ENCODE measurements at regions not wholly inside any gene's neighbourhood (a gene's known extent, or its start where the extent isn't known, plus 50 kb on each side); places are given as distances from the start of the nearest gene placed in this dataset.
"Not testable (repeated sequence)": the region's sequence is repeated elsewhere in the genome, so short reads cannot be mapped to it uniquely, and the experiment has no call there.

- Mint-ChIP-seq H3K4me3 (no peak overlapping the region), H3K4me1 (peaks cover 3% of the 10 kb centered on the region), H3K27ac (no peak overlapping the region), H3K9me3 (peaks cover 17% of the 10 kb centered on the region), H3K27me3 (ENCODE audit: insufficient read depth) (peaks cover 33% of the 10 kb centered on the region), H3K36me3 (ENCODE audit: low read depth) (no peaks in the 10 kb centered on the region)
- H3K4me1 ChIP-seq (ENCODE audit: control insufficient read depth, insufficient read depth, low read length) = no peaks in the 10 kb centered on the region
- no peaks in the 10 kb centered on the region for H3K36me3 ChIP-seq (ENCODE audit: control insufficient read depth, insufficient read depth, low read length)
- WGBS, 2 experiments (ENCODE audit: insufficient coverage in 1 of 2, insufficient read length in 1 of 2) = 76 to 89% methylated on average over 4 to 7 of the region's 7 CpGs
- H3K27ac ChIP-seq (ENCODE audit: low read depth, low read length) = no peak overlapping the region
- TF ChIP-seq CTCF (conservative IDR thresholded peaks at IDR 0.05) = no peak
- no peak overlapping the region for H3K4me3 ChIP-seq (ENCODE audit: low read length)
- no peak overlapping the region for H3K9ac ChIP-seq (ENCODE audit: extremely low read depth, low read length, poor library complexity, severe bottlenecking)
- H3K27me3 ChIP-seq (ENCODE audit: control insufficient read depth, insufficient read depth, low read length, poor library complexity, severe bottlenecking) = no peaks in the 10 kb centered on the region
- no peak for DNase-seq
- no peaks in the 10 kb centered on the region for H3K9me3 ChIP-seq (ENCODE audit: control insufficient read depth, low read length)
Observed at GRCh38 chr12:113533842-113534375, 62.2 kb upstream of the LHX5 start.

- Mint-ChIP-seq H3K36me3 (ENCODE audit: low read depth) (no peaks in the 10 kb centered on the region), H3K27ac (no peak overlapping the region), H3K4me1 (peaks cover 5% of the 10 kb centered on the region), H3K4me3 (no peak overlapping the region), H3K9me3 (peaks cover 11% of the 10 kb centered on the region), H3K27me3 (ENCODE audit: insufficient read depth) (peaks cover 27% of the 10 kb centered on the region)
- Histone ChIP-seq H3K4me3 (ENCODE audit: low read length) (no peak overlapping the region), H3K4me1 (ENCODE audit: control insufficient read depth, insufficient read depth, low read length) (no peaks in the 10 kb centered on the region), H3K27me3 (ENCODE audit: control insufficient read depth, insufficient read depth, low read length, poor library complexity, severe bottlenecking) (no peaks in the 10 kb centered on the region), H3K9ac (ENCODE audit: extremely low read depth, low read length, poor library complexity, severe bottlenecking) (no peak overlapping the region), H3K27ac (ENCODE audit: low read depth, low read length) (no peak overlapping the region), H3K9me3 (ENCODE audit: control insufficient read depth, low read length) (no peaks in the 10 kb centered on the region), H3K36me3 (ENCODE audit: control insufficient read depth, insufficient read depth, low read length) (no peaks in the 10 kb centered on the region)
- no peak for DNase-seq
- 89 to 96% methylated on average over 10 to 13 of the region's 13 CpGs for WGBS, 2 experiments (ENCODE audit: insufficient coverage in 1 of 2, insufficient read length in 1 of 2)
- no peak for TF ChIP-seq CTCF (conservative IDR thresholded peaks at IDR 0.05)
Observed at GRCh38 chr12:113532292-113532691, 60.6 kb upstream of the LHX5 start.

- H3K9me3 ChIP-seq (ENCODE audit: control insufficient read depth, low read length); H3K4me3 ChIP-seq (ENCODE audit: low read length); H3K4me1 ChIP-seq (ENCODE audit: control insufficient read depth, insufficient read depth, low read length); H3K4me3 Mint-ChIP-seq; H3K27me3 ChIP-seq (ENCODE audit: control insufficient read depth, insufficient read depth, low read length, poor library complexity, severe bottlenecking); H3K4me1 Mint-ChIP-seq; H3K9ac ChIP-seq (ENCODE audit: extremely low read depth, low read length, poor library complexity, severe bottlenecking); H3K27ac ChIP-seq (ENCODE audit: low read depth, low read length); H3K27ac Mint-ChIP-seq; H3K36me3 Mint-ChIP-seq (ENCODE audit: low read depth); DNase-seq; H3K36me3 ChIP-seq (ENCODE audit: control insufficient read depth, insufficient read depth, low read length): not testable (repeated sequence)
- H3K27me3 Mint-ChIP-seq (ENCODE audit: insufficient read depth) = peaks cover 22% of the 10 kb centered on the region
- H3K9me3 Mint-ChIP-seq = peaks cover 11% of the 10 kb centered on the region
- WGBS, 2 experiments (ENCODE audit: insufficient coverage in 1 of 2, insufficient read length in 1 of 2) = 87 to 95% methylated on average over 3 of the region's 3 CpGs
Observed at GRCh38 chr12:113531073-113531472, 59.4 kb upstream of the LHX5 start.
